ENCODE measurements at regions not wholly inside any gene's neighbourhood (a gene's known extent, or its start where the extent isn't known, plus 50 kb on each side); places are given as distances from the start of the nearest gene placed in this dataset.

- Histone ChIP-seq H3K4me1 (ENCODE audit: insufficient read depth, low read length) (peaks cover 19% of the 10 kb centered on the region), H3K9me3 (ENCODE audit: low read depth, low read length) (no peaks in the 10 kb centered on the region), H3K27me3 (ENCODE audit: insufficient read depth, low read length) (peaks cover 2% of the 10 kb centered on the region), H3K4me3 (ENCODE audit: low read length) (no peak overlapping the region)
These were observed 91.9 kb upstream of the JAZF1 start for GRCh38 chr7:28272461-28272877.

- Histone ChIP-seq H3K9me3 (ENCODE audit: low read depth, low read length) (no peaks in the 10 kb centered on the region), H3K27me3 (ENCODE audit: insufficient read depth, low read length) (peaks cover 2% of the 10 kb centered on the region), H3K4me3 (ENCODE audit: low read length) (no peak overlapping the region), H3K4me1 (ENCODE audit: insufficient read depth, low read length) (peaks cover 5% of the 10 kb centered on the region)
These were observed 95.7 kb upstream of the JAZF1 start for GRCh38 chr7:28276298-28276697.

GRCh38 chr7:28277364-28277763 is 96.8 kb upstream of the JAZF1 start:
- H3K9me3 ChIP-seq (ENCODE audit: low read depth, low read length) = no peaks in the 10 kb centered on the region
- H3K27me3 ChIP-seq (ENCODE audit: insufficient read depth, low read length) = peaks cover 2% of the 10 kb centered on the region
- H3K4me1 ChIP-seq (ENCODE audit: insufficient read depth, low read length) = peaks cover 3% of the 10 kb centered on the region
- H3K4me3 ChIP-seq (ENCODE audit: low read length) = no peak overlapping the region

- Histone ChIP-seq H3K9me3 (ENCODE audit: low read depth, low read length) (no peaks in the 10 kb centered on the region), H3K4me3 (ENCODE audit: low read length) (no peak overlapping the region), H3K27me3 (ENCODE audit: insufficient read depth, low read length) (peaks cover 2% of the 10 kb centered on the region), H3K4me1 (ENCODE audit: insufficient read depth, low read length) (no peaks in the 10 kb centered on the region)
These were observed 97.4 kb upstream of the JAZF1 start for GRCh38 chr7:28277958-28278357.

GRCh38 chr7:28280516-28280915 is 99.9 kb upstream of the JAZF1 start:
- Histone ChIP-seq H3K27me3 (ENCODE audit: insufficient read depth, low read length) (peaks cover 2% of the 10 kb centered on the region), H3K4me1 (ENCODE audit: insufficient read depth, low read length) (no peaks in the 10 kb centered on the region), H3K4me3 (ENCODE audit: low read length) (no peak overlapping the region), H3K9me3 (ENCODE audit: low read depth, low read length) (no peaks in the 10 kb centered on the region)

- H3K4me1 ChIP-seq (ENCODE audit: insufficient read depth, low read length) = no peaks in the 10 kb centered on the region
- no peaks in the 10 kb centered on the region for H3K9me3 ChIP-seq (ENCODE audit: low read depth, low read length)
- peaks cover 10% of the 10 kb centered on the region for H3K27me3 ChIP-seq (ENCODE audit: insufficient read depth, low read length)
These were observed 109.9 kb upstream of the JAZF1 start for GRCh38 chr7:28290496-28290895.

GRCh38 chr7:28291559-28291958 is 111.0 kb upstream of the JAZF1 start:
- no peaks in the 10 kb centered on the region for H3K9me3 ChIP-seq (ENCODE audit: low read depth, low read length)
- no peaks in the 10 kb centered on the region for H3K4me1 ChIP-seq (ENCODE audit: insufficient read depth, low read length)
- H3K4me3 ChIP-seq (ENCODE audit: low read length) = no peak overlapping the region
- H3K27me3 ChIP-seq (ENCODE audit: insufficient read depth, low read length) = peaks cover 10% of the 10 kb centered on the region

More at GRCh38 chr7:28290496-28290895, 109.9 kb upstream of the JAZF1 start:
- H3K4me3 ChIP-seq (ENCODE audit: low read length) = no peak overlapping the region

- no peak overlapping the region for H3K4me3 ChIP-seq (ENCODE audit: low read length)
- H3K27me3 ChIP-seq (ENCODE audit: insufficient read depth, low read length) = peaks cover 10% of the 10 kb centered on the region
- H3K4me1 ChIP-seq (ENCODE audit: insufficient read depth, low read length) = peaks cover 4% of the 10 kb centered on the region
These were observed 112.4 kb upstream of the JAZF1 start for GRCh38 chr7:28292834-28293526.

GRCh38 chr7:28293527-28293835 is 112.9 kb upstream of the JAZF1 start:
- Histone ChIP-seq H3K9me3 (ENCODE audit: low read depth, low read length) (no peaks in the 10 kb centered on the region), H3K4me1 (ENCODE audit: insufficient read depth, low read length) (peaks cover 5% of the 10 kb centered on the region), H3K27me3 (ENCODE audit: insufficient read depth, low read length) (peaks cover 10% of the 10 kb centered on the region), H3K4me3 (ENCODE audit: low read length) (no peak overlapping the region)

More at GRCh38 chr7:28292834-28293526, 112.4 kb upstream of the JAZF1 start:
- no peaks in the 10 kb centered on the region for H3K9me3 ChIP-seq (ENCODE audit: low read depth, low read length)

GRCh38 chr7:28296571-28297483 is 115.5 kb upstream of the CREB5 start:
- H3K4me3 ChIP-seq (ENCODE audit: low read length) = no peak overlapping the region
- peaks cover 10% of the 10 kb centered on the region for H3K27me3 ChIP-seq (ENCODE audit: insufficient read depth, low read length)
- H3K9me3 ChIP-seq (ENCODE audit: low read depth, low read length) = no peaks in the 10 kb centered on the region
- peaks cover 5% of the 10 kb centered on the region for H3K4me1 ChIP-seq (ENCODE audit: insufficient read depth, low read length)

- H3K27me3 ChIP-seq (ENCODE audit: insufficient read depth, low read length) = peaks cover 6% of the 10 kb centered on the region
- no peaks in the 10 kb centered on the region for H3K9me3 ChIP-seq (ENCODE audit: low read depth, low read length)
- peaks cover 5% of the 10 kb centered on the region for H3K4me1 ChIP-seq (ENCODE audit: insufficient read depth, low read length)
- no peak overlapping the region for H3K4me3 ChIP-seq (ENCODE audit: low read length)
These were observed 114.4 kb upstream of the CREB5 start for GRCh38 chr7:28297801-28298459.

- Histone ChIP-seq H3K27me3 (ENCODE audit: insufficient read depth, low read length) (no peaks in the 10 kb centered on the region), H3K9me3 (ENCODE audit: low read depth, low read length) (no peaks in the 10 kb centered on the region), H3K4me3 (ENCODE audit: low read length) (no peak overlapping the region), H3K4me1 (ENCODE audit: insufficient read depth, low read length) (peaks cover 5% of the 10 kb centered on the region)
These were observed 113.3 kb upstream of the CREB5 start for GRCh38 chr7:28298870-28299518.

GRCh38 chr7:28299556-28299955 is 112.8 kb upstream of the CREB5 start:
- Histone ChIP-seq H3K27me3 (ENCODE audit: insufficient read depth, low read length) (no peaks in the 10 kb centered on the region), H3K4me3 (ENCODE audit: low read length) (no peak overlapping the region), H3K4me1 (ENCODE audit: insufficient read depth, low read length) (peaks cover 5% of the 10 kb centered on the region)

GRCh38 chr7:28300488-28300887 is 111.8 kb upstream of the CREB5 start:
- peaks cover 5% of the 10 kb centered on the region for H3K4me1 ChIP-seq (ENCODE audit: insufficient read depth, low read length)
- H3K27me3 ChIP-seq (ENCODE audit: insufficient read depth, low read length) = no peaks in the 10 kb centered on the region
- H3K4me3 ChIP-seq (ENCODE audit: low read length) = no peak overlapping the region
- no peaks in the 10 kb centered on the region for H3K9me3 ChIP-seq (ENCODE audit: low read depth, low read length)

More at GRCh38 chr7:28299556-28299955, 112.8 kb upstream of the CREB5 start:
- H3K9me3 ChIP-seq (ENCODE audit: low read depth, low read length) = no peaks in the 10 kb centered on the region
